ENCODE measurements at regions not wholly inside any gene's neighbourhood (a gene's known extent, or its start where the extent isn't known, plus 50 kb on each side); places are given as distances from the start of the nearest gene placed in this dataset.

- Histone ChIP-seq H3K4me3 (replicated peaks; ENCODE audit: insufficient read depth, low read length) (no peak overlapping the region), H3K27me3 (ENCODE audit: insufficient read depth, poor library complexity, severe bottlenecking) (no peaks in the 10 kb centered on the region), H3K27ac (replicated peaks) (no peak overlapping the region)
- TF ChIP-seq CTCF (IDR thresholded peaks at IDR 0.05; ENCODE audit: insufficient read depth, low read length) (no peak), GABPA (IDR thresholded peaks at IDR 0.05; ENCODE audit: low read depth) (no peak), SPI1 (IDR thresholded peaks at IDR 0.05; ENCODE audit: borderline replicate concordance, low read depth) (no peak), REST (IDR thresholded peaks at IDR 0.05; ENCODE audit: insufficient replicate concordance, low read depth) (no peak), POLR2AphosphoS5 (IDR thresholded peaks at IDR 0.05; ENCODE audit: low read depth) (no peak)
- no peak for DNase-seq (ENCODE audit: low read depth in 1 of 2, low spot score in 1 of 2)
Measured at GRCh38 chr22:48078825-48079224, 1316.4 kb downstream of the TBC1D22A start.

- no peak for TF ChIP-seq GABPA (IDR thresholded peaks at IDR 0.05; ENCODE audit: low read depth)
- no peak for TF ChIP-seq REST (IDR thresholded peaks at IDR 0.05; ENCODE audit: insufficient replicate concordance, low read depth)
- no peak for TF ChIP-seq CTCF (IDR thresholded peaks at IDR 0.05; ENCODE audit: insufficient read depth, low read length)
- no peak for TF ChIP-seq POLR2AphosphoS5 (IDR thresholded peaks at IDR 0.05; ENCODE audit: low read depth)
- no peak for TF ChIP-seq SPI1 (IDR thresholded peaks at IDR 0.05; ENCODE audit: borderline replicate concordance, low read depth)
- Histone ChIP-seq H3K27me3 (ENCODE audit: insufficient read depth, poor library complexity, severe bottlenecking) (no peaks in the 10 kb centered on the region), H3K27ac (replicated peaks) (no peak overlapping the region), H3K4me3 (replicated peaks; ENCODE audit: insufficient read depth, low read length) (no peak overlapping the region)
- no peak for DNase-seq (ENCODE audit: low read depth in 1 of 2, low spot score in 1 of 2)
Measured at GRCh38 chr22:48077699-48078098, 1315.2 kb downstream of the TBC1D22A start.

GRCh38 chr22:48076008-48076407 lies 1313.6 kb downstream of the TBC1D22A start:
- no peak for TF ChIP-seq GABPA (IDR thresholded peaks at IDR 0.05; ENCODE audit: low read depth)
- no peak for TF ChIP-seq CTCF (IDR thresholded peaks at IDR 0.05; ENCODE audit: insufficient read depth, low read length)
- TF ChIP-seq REST (IDR thresholded peaks at IDR 0.05; ENCODE audit: insufficient replicate concordance, low read depth): no peak
- TF ChIP-seq SPI1 (IDR thresholded peaks at IDR 0.05; ENCODE audit: borderline replicate concordance, low read depth): no peak
- TF ChIP-seq POLR2AphosphoS5 (IDR thresholded peaks at IDR 0.05; ENCODE audit: low read depth): no peak
- no peak for DNase-seq (ENCODE audit: low read depth in 1 of 2, low spot score in 1 of 2)

More at GRCh38 chr22:48076008-48076407, 1313.6 kb downstream of the TBC1D22A start:
- H3K27ac ChIP-seq (replicated peaks): no peak overlapping the region
- no peaks in the 10 kb centered on the region for H3K27me3 ChIP-seq (ENCODE audit: insufficient read depth, poor library complexity, severe bottlenecking)
- H3K4me3 ChIP-seq (replicated peaks; ENCODE audit: insufficient read depth, low read length): no peak overlapping the region

Data from HL-60 (cell line).